ENCODE measurements at regions not wholly inside any gene's neighbourhood (a gene's known extent, or its start where the extent isn't known, plus 50 kb on each side); places are given as distances from the start of the nearest gene placed in this dataset.

- no peak for TF ChIP-seq CTCF (IDR thresholded peaks at IDR 0.05)
- TF ChIP-seq POLR2AphosphoS5 (IDR thresholded peaks at IDR 0.05) = no peak
- no peak for TF ChIP-seq POLR2A (IDR thresholded peaks at IDR 0.05)
Observed at GRCh38 chrX:121782544-121782943, 735.1 kb downstream of the GLUD2 start.
